ENCODE measurements at regions not wholly inside any gene's neighbourhood (a gene's known extent, or its start where the extent isn't known, plus 50 kb on each side); places are given as distances from the start of the nearest gene placed in this dataset.

DNA sequence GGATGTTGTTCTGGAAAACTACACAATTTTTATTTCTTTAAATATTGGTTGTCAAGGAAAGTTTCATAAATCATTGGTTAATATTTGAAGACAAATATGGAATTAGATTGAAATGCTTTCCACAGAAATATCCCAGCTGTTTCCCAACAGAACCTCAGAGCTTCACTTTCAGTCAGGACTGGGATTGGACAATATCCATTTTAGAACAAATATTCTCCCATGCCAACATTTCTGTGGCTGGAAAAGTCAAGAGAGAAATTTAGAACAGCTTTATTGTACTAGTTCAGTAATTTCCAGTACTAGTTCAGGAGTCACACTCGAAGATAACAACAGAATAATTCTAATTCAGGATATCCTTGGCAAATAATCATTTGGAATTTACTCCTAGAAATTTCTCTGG is 116.1 kb upstream of the TUT7 start:
- TF ChIP-seq CTCF (IDR thresholded peaks at IDR 0.05; ENCODE audit: poor library complexity, severe bottlenecking) (no peak), POLR2AphosphoS5 (IDR thresholded peaks at IDR 0.05) (no peak), EZH2 (IDR thresholded peaks at IDR 0.05; ENCODE audit: borderline replicate concordance, insufficient read depth, low read length, poor library complexity, severe bottlenecking) (no peak), SMC3 (conservative IDR thresholded peaks at IDR 0.05; ENCODE audit: poor library complexity) (no peak)
- TF ChIP-seq, protein P1, sequence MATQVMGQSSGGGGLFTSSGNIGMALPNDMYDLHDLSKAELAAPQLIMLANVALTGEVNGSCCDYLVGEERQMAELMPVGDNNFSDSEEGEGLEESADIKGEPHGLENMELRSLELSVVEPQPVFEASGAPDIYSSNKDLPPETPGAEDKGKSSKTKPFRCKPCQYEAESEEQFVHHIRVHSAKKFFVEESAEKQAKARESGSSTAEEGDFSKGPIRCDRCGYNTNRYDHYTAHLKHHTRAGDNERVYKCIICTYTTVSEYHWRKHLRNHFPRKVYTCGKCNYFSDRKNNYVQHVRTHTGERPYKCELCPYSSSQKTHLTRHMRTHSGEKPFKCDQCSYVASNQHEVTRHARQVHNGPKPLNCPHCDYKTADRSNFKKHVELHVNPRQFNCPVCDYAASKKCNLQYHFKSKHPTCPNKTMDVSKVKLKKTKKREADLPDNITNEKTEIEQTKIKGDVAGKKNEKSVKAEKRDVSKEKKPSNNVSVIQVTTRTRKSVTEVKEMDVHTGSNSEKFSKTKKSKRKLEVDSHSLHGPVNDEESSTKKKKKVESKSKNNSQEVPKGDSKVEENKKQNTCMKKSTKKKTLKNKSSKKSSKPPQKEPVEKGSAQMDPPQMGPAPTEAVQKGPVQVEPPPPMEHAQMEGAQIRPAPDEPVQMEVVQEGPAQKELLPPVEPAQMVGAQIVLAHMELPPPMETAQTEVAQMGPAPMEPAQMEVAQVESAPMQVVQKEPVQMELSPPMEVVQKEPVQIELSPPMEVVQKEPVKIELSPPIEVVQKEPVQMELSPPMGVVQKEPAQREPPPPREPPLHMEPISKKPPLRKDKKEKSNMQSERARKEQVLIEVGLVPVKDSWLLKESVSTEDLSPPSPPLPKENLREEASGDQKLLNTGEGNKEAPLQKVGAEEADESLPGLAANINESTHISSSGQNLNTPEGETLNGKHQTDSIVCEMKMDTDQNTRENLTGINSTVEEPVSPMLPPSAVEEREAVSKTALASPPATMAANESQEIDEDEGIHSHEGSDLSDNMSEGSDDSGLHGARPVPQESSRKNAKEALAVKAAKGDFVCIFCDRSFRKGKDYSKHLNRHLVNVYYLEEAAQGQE (IDR thresholded peaks at IDR 0.05; ENCODE audit: borderline replicate concordance), result no peak

Measured in neural cell (in vitro differentiated cells).